HepG2 (cell line): ENCODE measurements at regions not wholly inside any gene's neighbourhood (a gene's known extent, or its start where the extent isn't known, plus 50 kb on each side); places are given as distances from the start of the nearest gene placed in this dataset.

Experiments
- ATAC-seq: fragments of 200-7000 bp; cut with Tn5 transposase; 3 replicates; pipeline ENCODE4 v1.9.1; 2020; ENCODE audit warnings: mild to moderate bottlenecking, moderate library complexity
- BruUV-seq: library from RNA; stranded (reverse); fragments of 400-500 nt; replicated peaks from 2 replicates; lab custom pipeline; 2021; lab: Mats Ljungman, UMichigan
- CTCF ChIA-PET: fragments of 300-600 bp; formaldehyde crosslinking; extraction: SDS; loops from one replicate; lab custom pipeline; 2021; ENCODE audit warnings: low total read pairs, inconsistent platforms, low intra/inter-chr PET ratio; lab: Yijun Ruan, JAX
- POLR2A ChIA-PET: fragments of 350-600 bp; sonication (Branson Sonifier 250); formaldehyde crosslinking; loops from one replicate; lab custom pipeline; 2020; ENCODE audit warnings: antibody characterized with exemption, inconsistent platforms; lab: Yijun Ruan, JAX
- DNase-seq: peaks from one replicate; pipeline ENCODE4 v3.0.0-alpha.2; 2015; ENCODE audit warnings: low spot score
- FAIRE-seq: peaks from 3 replicates; lab custom pipeline; 2011; peaks lifted over from hg19 to GRCh38; lab: Jason Lieb, UNC
- H2AFZ ChIP-seq: one replicate; pipeline ENCODE4 v1.6.1; 2011; ENCODE audit warnings: low read length, inconsistent platforms
- H3K27ac ChIP-seq: fragments of 300-600 bp; 3 replicates; pipeline ENCODE4 v1.8.0; 2011; ENCODE audit warnings: mixed run types, mild to moderate bottlenecking, mixed read lengths, low read length, inconsistent platforms; ENCODE audit not compliant: insufficient read depth; ENCODE audit errors: extremely low read length
- H3K27me3 ChIP-seq, 2 experiments: fragments of 200-600 bp in 1 of 2; 2 replicates in 1 of 2; 3 replicates in 1 of 2; pipeline versions ENCODE4 v1.6.0 to v1.8.0; 2011; ENCODE audit warnings: low read length in 2 of 2, mild to moderate bottlenecking in 2 of 2, moderate library complexity in 2 of 2, inconsistent platforms in 1 of 2; ENCODE audit not compliant: insufficient read depth in 2 of 2, control insufficient read depth in 1 of 2
- H3K36me3 ChIP-seq, 2 experiments: fragments of 200-600 bp in 1 of 2; replicated peaks in 1 of 2; 2 replicates in 1 of 2; 3 replicates in 1 of 2; pipeline versions ENCODE4 v1.5.1 to v1.8.0; 2011; ENCODE audit warnings: low read length in 2 of 2, inconsistent platforms in 1 of 2; ENCODE audit not compliant: insufficient read depth in 2 of 2, control insufficient read depth in 1 of 2
- H3K4me1 ChIP-seq: 2 replicates; pipeline ENCODE4 v1.5.1; 2012; ENCODE audit warnings: low read length, inconsistent platforms; ENCODE audit not compliant: insufficient read depth
- H3K4me2 ChIP-seq: 2 replicates; pipeline ENCODE4 v1.6.0; 2011; ENCODE audit warnings: low read depth, low read length, inconsistent platforms
- H3K4me3 ChIP-seq, 3 experiments: fragments of 200-600 bp in 1 of 3; sonication (generic), shearing (Covaris generic) in 1 of 3; replicated peaks in 1 of 3; 2 replicates each; pipeline ENCODE4 v1.5.1; 2011 to 2016; ENCODE audit warnings: low read length in 3 of 3, inconsistent platforms in 2 of 3, low read depth in 2 of 3, mild to moderate bottlenecking in 2 of 3, control low read depth in 1 of 3, mixed read lengths in 1 of 3; ENCODE audit not compliant: insufficient read depth in 1 of 3
- H3K79me2 ChIP-seq: one replicate; pipeline ENCODE4 v1.6.1; 2011; ENCODE audit warnings: low read length, inconsistent platforms; ENCODE audit not compliant: insufficient read depth
- H3K9ac ChIP-seq: 2 replicates; pipeline ENCODE4 v1.6.0; 2011; ENCODE audit warnings: mild to moderate bottlenecking, low read depth, low read length, inconsistent platforms; ENCODE audit not compliant: insufficient read depth
- H3K9me3 ChIP-seq: 2 replicates; pipeline ENCODE4 v1.5.1; 2012; ENCODE audit warnings: mild to moderate bottlenecking, low read length
- H4K20me1 ChIP-seq: 2 replicates; pipeline ENCODE4 v1.6.0; 2011; ENCODE audit warnings: inconsistent platforms, mild to moderate bottlenecking, low read length, moderate library complexity; ENCODE audit not compliant: insufficient read depth
- ELF4 ChIP-seq: sonication (generic); formaldehyde crosslinking; IDR thresholded peaks from 2 replicates; pipeline ENCODE4 v1.5.0; 2020; ENCODE audit warnings: missing genetic modification reagents, mild to moderate bottlenecking, moderate library complexity, borderline replicate concordance
- HNF4G ChIP-seq, 2 experiments: sonication (generic) in 1 of 2; formaldehyde crosslinking in 1 of 2; IDR thresholded peaks; 2 replicates each; pipeline versions ENCODE4 v1.4.0 to v1.6.1; 2011 to 2020; ENCODE audit warnings: borderline replicate concordance in 2 of 2, low read depth in 2 of 2, mild to moderate bottlenecking in 2 of 2, low read length in 1 of 2, missing genetic modification reagents in 1 of 2, moderate library complexity in 1 of 2
- TARDBP ChIP-seq: sonication (generic); formaldehyde crosslinking; IDR thresholded peaks from 2 replicates; pipeline ENCODE4 v1.8.0; 2022; ENCODE audit warnings: mild to moderate bottlenecking, missing genetic modification reagents
- ZNF329 ChIP-seq: sonication (generic); formaldehyde crosslinking; IDR thresholded peaks from 2 replicates; pipeline ENCODE4 v1.9.0; 2021; ENCODE audit warnings: low read depth, mild to moderate bottlenecking, missing genetic modification reagents
- ZNF75D ChIP-seq: sonication (generic); formaldehyde crosslinking; IDR thresholded peaks from 2 replicates; pipeline ENCODE4 v1.8.1; 2023; ENCODE audit warnings: missing genetic modification reagents, mild to moderate bottlenecking, borderline replicate concordance
- WGBS: methylation state at CpG from one replicate; pipeline ENCODE4 v1.1.6; 2017; ENCODE audit warnings: low lambda C conversion rate; 5-methylcytosine and 5-hydroxymethylcytosine counted together
- in situ Hi-C: cut with HindIII; loops from 2 replicates; pipeline ENCODE4 v1.10.0; 2017; ENCODE audit warnings: low pct_unique_long_range_greater_than_20kb; ENCODE audit not compliant: extremely low pct_ligation_motif_present
- intact Hi-C: fragments of 100-400 bp; cut with micrococcal nuclease; formaldehyde crosslinking; loops from one replicate; pipeline ENCODE4 v1.10.0; 2022; ENCODE audit not compliant: unreplicated experiment
- TF ChIP-seq, protein P1 (sequence below): sonication (generic); formaldehyde crosslinking; IDR thresholded peaks from 2 replicates; pipeline ENCODE4 v1.4.0; 2020; ENCODE audit warnings: missing genetic modification reagents
- TF ChIP-seq, protein P2 (sequence below): sonication (generic); formaldehyde crosslinking; IDR thresholded peaks from 2 replicates; pipeline ENCODE4 v1.5.0; 2020; ENCODE audit warnings: missing genetic modification reagents, mild to moderate bottlenecking, borderline replicate concordance

DNA sequence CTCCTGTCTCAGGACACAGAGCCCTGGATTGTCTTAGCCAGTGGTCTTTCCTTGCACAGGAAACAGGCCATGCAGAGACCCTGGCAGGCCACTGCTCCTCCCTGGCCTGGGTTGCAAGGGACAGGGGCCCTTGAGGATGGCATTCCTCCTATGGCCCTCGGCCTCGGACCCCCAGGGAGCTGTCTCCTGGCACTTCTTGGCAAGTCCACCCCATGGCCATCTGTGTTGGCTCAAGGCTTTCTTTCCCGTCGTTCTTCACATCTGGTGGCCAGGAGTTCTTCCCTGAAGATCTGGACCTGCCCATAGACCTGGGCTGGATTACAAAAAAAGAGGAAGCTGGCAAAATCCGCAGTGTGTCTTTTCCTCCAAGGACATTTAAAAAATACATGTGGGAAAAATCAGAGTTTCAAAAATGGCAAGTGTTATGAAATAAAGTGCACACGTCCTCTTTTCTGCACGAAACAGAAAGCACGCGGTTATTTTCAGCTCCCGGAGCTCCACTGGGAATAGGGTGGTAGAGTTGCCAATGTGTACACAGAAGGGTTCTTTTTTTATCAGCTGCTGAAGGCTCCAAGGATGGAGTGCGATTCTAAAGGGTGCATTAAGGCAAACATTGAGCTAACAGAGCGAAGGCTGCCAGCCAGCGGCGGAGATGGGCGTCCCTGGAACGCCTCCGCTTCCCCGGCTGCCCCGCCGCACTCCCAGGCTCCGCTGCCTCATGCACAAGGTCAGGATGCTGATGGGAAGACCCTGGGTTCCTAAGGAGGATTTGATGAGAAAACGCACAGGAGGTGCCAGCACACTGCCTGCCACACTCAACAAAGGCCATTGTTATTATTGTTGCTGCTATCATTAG, 62.8 kb upstream of the FAM20C start (continued):
- TF ChIP-seq ZNF75D (CRISPR knock-in tag), result no peak
- TF ChIP-seq ZNF329, result no peak
- TF ChIP-seq, protein P1, sequence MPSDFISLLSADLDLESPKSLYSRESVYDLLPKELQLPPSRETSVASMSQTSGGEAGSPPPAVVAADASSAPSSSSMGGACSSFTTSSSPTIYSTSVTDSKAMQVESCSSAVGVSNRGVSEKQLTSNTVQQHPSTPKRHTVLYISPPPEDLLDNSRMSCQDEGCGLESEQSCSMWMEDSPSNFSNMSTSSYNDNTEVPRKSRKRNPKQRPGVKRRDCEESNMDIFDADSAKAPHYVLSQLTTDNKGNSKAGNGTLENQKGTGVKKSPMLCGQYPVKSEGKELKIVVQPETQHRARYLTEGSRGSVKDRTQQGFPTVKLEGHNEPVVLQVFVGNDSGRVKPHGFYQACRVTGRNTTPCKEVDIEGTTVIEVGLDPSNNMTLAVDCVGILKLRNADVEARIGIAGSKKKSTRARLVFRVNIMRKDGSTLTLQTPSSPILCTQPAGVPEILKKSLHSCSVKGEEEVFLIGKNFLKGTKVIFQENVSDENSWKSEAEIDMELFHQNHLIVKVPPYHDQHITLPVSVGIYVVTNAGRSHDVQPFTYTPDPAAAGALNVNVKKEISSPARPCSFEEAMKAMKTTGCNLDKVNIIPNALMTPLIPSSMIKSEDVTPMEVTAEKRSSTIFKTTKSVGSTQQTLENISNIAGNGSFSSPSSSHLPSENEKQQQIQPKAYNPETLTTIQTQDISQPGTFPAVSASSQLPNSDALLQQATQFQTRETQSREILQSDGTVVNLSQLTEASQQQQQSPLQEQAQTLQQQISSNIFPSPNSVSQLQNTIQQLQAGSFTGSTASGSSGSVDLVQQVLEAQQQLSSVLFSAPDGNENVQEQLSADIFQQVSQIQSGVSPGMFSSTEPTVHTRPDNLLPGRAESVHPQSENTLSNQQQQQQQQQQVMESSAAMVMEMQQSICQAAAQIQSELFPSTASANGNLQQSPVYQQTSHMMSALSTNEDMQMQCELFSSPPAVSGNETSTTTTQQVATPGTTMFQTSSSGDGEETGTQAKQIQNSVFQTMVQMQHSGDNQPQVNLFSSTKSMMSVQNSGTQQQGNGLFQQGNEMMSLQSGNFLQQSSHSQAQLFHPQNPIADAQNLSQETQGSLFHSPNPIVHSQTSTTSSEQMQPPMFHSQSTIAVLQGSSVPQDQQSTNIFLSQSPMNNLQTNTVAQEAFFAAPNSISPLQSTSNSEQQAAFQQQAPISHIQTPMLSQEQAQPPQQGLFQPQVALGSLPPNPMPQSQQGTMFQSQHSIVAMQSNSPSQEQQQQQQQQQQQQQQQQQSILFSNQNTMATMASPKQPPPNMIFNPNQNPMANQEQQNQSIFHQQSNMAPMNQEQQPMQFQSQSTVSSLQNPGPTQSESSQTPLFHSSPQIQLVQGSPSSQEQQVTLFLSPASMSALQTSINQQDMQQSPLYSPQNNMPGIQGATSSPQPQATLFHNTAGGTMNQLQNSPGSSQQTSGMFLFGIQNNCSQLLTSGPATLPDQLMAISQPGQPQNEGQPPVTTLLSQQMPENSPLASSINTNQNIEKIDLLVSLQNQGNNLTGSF (CRISPR knock-in tag), result no peak
- no peak for TF ChIP-seq HNF4G (IDR thresholded peaks at IDR 0.05; ENCODE audit: borderline replicate concordance, low read depth, low read length)
- no peak for TF ChIP-seq HNF4G (CRISPR knock-in tag; IDR thresholded peaks at IDR 0.05; ENCODE audit: borderline replicate concordance, low read depth)
- TF ChIP-seq TARDBP, result no peak

DNA sequence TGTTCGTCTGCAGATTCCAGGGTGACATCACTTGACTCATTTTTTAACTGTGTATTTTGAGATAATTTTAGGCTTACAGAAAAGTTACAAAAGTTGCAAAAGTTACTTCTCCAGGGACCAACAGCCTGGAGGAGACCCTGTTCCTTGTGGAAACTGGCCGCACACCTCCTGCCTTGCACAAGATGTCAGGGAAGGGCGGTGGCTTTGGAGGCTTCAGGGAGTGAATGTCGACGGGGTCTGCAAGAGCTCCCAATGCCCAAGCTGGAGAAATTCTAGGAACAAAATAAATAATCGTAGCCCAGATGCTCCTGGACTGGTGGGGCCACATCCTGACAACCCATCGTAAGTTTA, 62.2 kb upstream of the FAM20C start:
- in situ Hi-C loops, result no loop called here
- 24% methylated on average over 7 of the region's 7 CpGs for WGBS
- ATAC-seq, result no peak
- BruUV-seq, result no TSS peak
- ChIA-PET CTCF (no interaction called here), POLR2A (no interaction called here)
- H2AFZ ChIP-seq, result no peak overlapping the region
- H3K9ac ChIP-seq, result no peak overlapping the region
- H3K9me3 ChIP-seq, result no peaks in the 10 kb centered on the region
- H3K27ac ChIP-seq, result no peak overlapping the region
- no peak for FAIRE-seq
- DNase-seq, result no peak
- no peaks in the 10 kb centered on the region for H3K36me3 ChIP-seq
- H3K27me3 ChIP-seq, result peaks cover 4 to 26% of the 10 kb centered on the region in 2 experiments; a peak in 4 of 5 replicates
- no peaks in the 10 kb centered on the region for H4K20me1 ChIP-seq
- no peaks in the 10 kb centered on the region for H3K79me2 ChIP-seq
- no peaks in the 10 kb centered on the region for H3K4me1 ChIP-seq
- intact Hi-C loops, result no loop called here
- H3K4me3 ChIP-seq, result no peak overlapping the region
- TF ChIP-seq, protein P2, sequence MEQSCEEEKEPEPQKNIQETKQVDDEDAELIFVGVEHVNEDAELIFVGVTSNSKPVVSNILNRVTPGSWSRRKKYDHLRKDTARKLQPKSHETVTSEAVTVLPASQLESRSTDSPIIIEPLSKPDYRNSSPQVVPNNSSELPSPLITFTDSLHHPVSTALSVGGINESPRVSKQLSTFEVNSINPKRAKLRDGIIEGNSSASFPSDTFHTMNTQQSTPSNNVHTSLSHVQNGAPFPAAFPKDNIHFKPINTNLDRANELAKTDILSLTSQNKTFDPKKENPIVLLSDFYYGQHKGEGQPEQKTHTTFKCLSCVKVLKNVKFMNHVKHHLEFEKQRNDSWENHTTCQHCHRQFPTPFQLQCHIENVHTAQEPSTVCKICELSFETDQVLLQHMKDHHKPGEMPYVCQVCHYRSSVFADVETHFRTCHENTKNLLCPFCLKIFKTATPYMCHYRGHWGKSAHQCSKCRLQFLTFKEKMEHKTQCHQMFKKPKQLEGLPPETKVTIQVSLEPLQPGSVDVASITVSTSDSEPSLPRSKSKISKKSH (CRISPR knock-in tag), result no peak
- no peak for TF ChIP-seq ELF4 (CRISPR knock-in tag)
- TF ChIP-seq, all 625 proteins: peak for 0
- H3K4me2 ChIP-seq, result no peak overlapping the region
